Stimulated activated CD4-positive, alpha-beta T cell treated with anti-CD3 and anti-CD28 coated beads, Interleukin-15, amount 100 ng/mL, for 48 hours (primary cell): ENCODE measurements at regions not wholly inside any gene's neighbourhood (a gene's known extent, or its start where the extent isn't known, plus 50 kb on each side); places are given as distances from the start of the nearest gene placed in this dataset.

Experiments
- DNase-seq, 2 donors: peaks; one replicate each; pipeline ENCODE4 v3.0.0-alpha.2; 2020; ENCODE audit warnings: low read depth in 2 of 2

DNA sequence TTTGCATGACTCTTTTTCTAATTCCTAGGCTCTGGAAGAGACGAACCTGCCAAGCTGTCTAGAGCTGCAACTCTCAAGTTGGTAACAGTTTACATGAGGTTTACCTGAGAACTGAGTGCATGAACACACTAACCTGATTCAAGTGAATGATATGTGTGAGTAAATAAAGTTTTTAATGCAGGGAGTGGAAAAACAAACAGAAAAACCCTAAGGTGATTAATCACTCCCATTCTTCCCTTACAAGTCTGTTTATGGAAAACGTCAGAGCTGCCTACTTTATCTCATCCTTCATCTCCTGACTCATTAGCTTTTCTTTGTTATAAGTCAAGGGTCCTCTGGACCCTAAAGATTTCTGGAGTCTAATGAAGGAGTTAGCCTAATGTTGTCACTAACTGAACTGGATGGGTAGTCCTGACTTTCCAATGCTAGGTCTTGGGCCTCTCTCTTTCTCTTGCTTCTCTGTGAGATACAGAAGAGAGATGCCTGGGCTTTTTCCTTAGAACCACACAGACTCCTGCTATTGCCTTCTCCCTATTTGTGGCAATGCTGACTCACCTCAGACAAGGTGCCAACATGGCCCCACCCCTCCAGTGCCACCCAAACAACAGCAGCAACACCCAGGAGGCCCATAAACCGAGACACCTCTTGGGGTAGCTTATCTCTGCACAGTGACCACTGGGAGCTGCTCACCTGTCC, 952.4 kb downstream of the EPHA4 start:
- DNase-seq, result no peak

DNA sequence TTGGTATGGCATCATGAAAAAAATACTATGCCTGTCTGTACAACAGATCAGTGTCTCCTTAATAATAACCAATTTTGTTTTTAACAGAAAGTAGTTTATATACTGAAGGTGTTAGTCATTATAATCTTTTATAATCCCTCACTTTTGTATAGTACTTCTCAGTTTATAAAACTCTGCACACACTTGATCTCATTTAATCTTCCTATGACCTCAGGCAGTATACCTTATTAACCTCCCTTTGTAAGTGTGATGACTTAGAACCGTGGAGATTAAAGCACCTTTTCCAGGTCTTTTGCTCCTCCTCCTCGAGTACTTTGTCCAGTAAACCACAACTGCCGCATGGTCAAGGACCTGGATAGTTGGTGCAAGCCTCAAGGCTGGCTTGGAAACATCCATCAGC, 945.5 kb downstream of the EPHA4 start:
- no peak for DNase-seq

DNA sequence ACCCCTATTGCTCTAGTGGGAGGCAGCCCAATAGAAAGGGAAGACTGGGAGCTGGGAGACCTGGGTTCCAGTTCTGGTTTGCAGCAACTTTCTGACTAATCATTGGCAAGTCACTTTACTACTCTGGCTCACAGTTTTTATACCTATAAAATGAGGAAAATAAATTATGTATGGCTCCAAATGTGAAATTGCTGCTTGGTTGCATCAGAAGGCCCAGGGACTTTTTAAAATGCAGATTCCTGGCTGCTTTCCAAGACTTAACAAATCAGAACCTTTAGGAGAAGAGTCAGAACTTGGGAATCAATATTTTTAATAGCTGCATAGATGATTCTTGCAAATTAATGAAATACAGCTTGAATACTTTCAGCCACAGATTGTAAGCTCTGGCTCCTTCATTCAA, 943.9 kb downstream of the EPHA4 start:
- no peak for DNase-seq

DNA sequence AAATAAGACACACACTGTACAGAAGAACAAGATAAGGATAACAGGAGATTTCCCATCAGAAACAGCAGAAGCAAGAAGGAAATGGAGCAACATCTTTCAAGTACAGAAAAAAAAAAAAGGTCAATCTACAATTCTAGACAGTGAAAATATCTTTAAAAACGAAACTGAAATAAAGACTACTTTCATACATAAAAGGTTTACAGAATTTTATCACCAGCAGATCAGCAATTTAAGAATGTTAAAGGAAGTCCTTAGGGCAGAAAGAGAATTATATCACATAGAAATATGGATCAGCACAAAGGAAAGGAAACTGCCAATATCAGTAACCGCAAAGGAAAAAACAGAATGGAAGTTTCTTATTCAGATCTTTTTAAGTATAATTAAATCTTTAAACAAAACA, 931.0 kb downstream of the EPHA4 start:
- DNase-seq, result no peak

DNA sequence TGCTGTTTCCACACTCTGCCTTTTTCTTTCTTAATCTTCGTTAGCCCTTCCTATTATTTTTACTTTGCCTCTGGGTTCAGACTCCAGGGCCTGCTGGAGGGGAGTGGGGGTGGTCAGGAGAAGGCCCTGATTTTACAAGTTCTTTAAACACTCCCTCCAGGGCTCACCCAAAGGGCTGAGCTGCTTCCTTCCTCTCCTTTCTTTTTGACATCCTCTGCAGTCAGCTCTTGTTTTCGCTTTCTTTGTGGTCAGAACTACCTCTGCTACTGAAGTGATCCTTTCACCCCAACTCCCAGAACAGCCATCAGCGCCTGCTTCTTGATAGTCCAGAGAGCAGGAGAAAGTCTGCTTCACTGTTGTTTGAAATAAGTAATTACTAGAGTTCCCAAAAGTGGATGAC, 925.7 kb downstream of the EPHA4 start:
- DNase-seq, result no peak

DNA sequence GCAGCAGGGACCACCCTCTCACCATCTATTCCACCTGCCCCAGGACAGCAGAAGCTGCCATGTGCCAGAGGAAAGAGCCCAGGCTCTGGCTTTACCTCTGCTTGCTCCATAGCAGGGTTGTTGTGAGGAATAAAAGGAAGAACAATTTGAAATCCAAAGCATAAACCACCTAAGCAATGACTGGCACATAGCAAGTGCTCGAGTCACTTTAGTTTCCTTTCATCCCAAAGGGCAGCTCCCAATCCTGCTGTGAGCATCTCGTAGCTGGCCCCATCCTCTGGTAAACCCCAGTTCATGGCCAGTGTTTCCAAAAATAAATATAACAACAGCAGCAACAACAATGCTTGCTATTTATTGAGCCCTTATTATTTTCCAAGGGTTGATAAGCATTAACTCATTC, 923.5 kb downstream of the EPHA4 start:
- no peak for DNase-seq

DNA sequence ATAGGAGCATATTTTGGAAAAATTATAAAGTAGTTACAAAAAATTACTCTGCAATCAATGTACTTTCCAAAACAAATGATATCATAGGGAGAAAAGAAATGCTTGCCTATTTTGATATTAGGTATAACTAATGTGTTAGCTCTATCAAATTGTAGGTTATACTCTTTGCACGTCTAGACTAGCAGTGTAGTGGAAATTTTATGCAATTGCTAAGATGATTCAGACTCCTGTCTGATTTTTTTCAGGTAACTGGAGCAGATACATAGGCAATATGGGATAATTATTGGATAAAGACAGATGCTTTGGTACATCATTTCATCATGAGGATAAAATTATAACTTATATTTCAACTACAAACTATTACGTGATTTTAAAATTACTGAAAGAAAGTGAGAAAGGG, 918.3 kb downstream of the EPHA4 start:
- no peak for DNase-seq

DNA sequence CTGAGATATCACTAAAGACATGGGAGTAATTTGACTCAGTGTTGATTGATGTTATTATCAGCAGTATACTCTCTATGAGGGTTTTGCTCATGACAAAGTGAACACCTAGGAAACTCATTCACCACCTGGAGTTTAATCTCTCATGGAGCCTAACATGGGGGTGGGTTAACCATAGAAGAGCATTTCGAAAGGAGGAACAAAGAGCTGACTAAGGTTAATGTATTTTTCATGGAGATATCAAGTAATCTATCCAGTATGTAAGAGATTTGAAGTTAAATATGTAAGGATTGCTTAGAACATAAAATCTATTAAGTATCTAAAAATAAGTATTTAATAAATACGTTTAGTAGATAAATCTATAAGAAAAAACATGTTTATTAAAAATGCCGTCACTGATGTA, 917.8 kb downstream of the EPHA4 start:
- no peak for DNase-seq

DNA sequence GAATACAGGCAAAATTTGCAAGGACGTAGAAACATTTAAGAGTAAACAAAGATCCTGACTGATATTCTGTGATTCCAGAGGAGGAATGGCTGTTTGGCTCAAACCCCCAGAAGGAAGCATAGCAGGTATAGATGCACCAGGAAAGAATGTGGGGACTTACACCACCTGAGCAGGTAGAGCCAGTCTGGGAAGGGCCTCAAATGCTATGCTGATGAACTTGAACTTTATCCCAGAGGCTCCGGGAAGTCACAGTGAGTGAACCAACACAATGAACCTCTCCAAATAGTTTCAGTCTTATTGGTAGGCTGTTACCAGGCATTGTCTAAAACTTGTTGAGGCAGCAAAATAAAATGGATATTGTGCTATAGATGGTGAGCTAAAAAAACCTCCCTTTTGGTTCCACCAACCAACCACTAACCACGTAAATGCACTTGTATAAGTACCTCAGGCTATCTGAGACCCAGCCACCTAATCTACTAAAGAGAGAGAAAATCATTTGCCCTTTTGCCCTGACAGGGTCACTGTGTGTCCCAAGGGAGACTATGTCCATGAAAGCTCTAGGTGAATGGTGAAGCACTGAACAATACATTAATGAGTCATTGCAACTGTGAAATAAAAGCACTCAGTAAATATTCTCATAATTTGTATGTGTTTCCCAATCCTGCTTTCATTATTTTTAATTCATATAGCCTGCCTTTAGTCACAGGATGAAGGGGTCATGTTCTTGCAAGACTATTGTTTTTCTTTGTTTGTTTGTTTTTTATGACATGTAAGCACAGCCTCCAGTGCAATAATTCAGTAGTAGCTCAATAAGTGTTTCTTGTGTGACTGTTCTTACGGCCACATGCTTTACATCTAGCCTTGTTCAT, 911.6 kb downstream of the EPHA4 start:
- DNase-seq, result no peak

DNA sequence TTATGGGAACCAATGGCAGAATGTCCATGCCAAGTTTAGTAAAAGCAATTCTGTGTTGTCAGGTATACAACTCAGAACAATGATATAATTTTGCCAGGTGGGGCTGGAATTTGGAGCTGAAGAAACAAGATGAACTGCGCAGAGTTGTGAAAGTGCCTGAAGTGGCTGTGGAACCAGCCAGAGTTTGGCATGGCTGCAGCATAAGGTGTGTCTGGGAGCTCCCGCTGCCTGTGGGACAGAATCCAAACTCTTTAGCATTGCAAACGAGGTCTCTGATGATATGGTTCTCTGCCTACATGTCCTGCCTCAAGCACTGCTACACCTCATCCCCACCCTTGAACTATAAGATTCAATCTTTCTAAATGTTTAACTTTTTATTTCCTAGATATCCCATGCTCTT, 909.7 kb downstream of the EPHA4 start:
- no peak for DNase-seq

DNA sequence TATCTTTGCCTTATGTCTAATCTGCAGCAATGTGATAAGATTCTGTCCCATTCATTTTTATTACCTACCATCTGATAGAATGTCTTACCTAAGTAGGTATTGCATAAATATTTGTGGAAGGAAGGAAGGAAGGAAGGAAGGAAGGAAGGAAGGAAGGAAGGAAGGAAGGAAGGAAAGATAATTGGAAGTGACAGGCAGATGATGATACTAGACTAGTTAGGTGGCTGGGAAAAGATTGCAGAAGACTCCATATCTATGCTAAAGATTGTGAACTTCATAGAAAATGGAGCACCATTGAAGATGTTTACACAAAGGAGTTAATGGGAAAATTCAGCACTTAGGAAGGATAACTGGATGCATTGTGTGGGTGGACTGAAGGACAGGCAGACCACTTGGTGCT, 909.0 kb downstream of the EPHA4 start:
- DNase-seq, result no peak

DNA sequence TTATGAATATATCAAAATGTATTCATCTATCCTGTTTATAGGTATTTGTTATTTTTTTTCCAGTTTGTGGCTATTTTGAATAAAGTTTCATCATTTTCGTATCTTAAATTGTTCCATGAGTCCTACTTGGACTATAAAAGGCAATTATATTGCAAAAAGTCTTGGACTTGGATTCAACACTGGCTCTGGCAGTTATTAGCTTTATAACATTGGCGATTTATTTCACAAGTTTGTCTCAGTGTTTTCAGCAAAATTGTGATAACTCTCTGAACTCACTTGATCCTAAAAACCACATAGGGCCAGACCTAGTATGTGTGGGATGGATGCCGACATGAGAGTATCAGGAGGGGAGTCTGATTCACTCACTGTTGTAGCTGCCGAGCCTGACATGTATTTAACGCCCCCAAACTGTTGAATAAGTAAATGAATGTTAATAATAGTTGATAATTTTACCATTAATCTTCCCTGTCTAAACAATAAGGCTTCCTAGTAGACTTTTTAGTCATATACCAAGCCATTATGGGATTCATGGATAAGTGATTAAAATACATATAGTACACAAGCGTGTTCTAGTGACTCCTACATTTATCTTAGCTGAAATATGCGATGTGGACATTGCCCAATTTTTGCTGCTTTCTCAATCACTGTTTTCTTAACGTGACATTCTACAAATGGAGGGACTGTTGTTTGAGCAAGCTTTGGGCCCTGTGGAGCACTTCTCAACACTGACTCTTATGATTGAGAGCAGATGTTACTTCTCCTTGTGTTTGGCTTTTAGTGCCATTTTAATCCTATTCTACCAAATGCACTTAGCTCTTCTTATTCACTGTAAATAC, 907.6 kb downstream of the EPHA4 start:
- DNase-seq, result no peak

DNA sequence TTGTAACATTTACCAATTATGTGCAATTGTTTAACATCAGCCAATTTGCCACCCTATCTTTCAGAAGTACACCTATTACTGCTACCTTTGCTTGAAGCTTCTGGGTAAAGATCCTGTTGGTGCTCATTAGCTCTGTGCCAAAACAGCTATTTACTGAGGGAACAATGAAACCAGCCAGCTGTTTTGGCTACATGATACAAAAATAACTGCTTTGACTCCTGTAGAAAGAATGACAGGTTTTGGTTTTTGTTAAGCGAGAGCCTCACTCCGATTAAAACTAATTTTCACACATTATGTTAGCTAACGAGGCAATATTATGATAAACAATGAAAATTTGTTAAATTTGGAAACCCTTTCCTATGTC, 907.0 kb downstream of the EPHA4 start:
- no peak for DNase-seq

DNA sequence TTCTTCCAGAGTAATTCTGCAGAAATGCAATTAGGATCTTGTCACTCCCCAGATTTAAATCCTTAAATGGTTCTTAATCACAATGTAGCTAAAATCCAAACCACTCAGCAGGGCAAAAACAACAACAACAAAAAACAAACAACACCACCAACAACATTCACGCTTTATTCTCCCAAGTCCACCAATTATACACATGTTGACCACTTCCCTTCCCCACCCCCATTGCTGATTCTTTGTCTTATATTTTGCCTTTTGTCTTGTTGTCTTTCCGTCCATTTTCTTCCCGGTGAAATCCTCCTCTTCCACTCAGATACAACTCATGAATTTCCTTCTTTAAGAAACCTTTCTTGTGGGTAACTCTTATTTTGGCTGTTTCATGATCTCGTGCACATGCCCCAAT, 902.8 kb downstream of the EPHA4 start:
- DNase-seq, result no peak

DNA sequence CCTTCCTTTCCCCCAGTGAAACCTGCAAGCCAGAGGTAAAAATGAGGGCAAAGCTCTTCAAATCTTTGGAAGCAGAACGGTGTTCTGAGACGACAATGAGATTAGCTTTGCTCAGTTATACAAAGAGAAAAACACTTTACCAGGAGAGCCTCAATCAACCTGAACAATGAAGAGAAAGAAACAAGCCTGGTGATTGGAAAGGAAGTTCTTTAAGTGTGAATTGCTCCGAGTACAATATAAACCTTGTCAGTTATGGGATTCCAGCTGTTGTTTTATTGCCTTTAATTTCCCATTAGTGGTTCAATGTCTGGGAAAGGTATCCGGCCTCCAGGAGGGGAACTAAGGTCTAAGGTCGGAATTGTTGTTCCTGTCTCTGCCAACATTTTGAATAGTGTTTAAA, 901.6 kb downstream of the EPHA4 start:
- no peak for DNase-seq

DNA sequence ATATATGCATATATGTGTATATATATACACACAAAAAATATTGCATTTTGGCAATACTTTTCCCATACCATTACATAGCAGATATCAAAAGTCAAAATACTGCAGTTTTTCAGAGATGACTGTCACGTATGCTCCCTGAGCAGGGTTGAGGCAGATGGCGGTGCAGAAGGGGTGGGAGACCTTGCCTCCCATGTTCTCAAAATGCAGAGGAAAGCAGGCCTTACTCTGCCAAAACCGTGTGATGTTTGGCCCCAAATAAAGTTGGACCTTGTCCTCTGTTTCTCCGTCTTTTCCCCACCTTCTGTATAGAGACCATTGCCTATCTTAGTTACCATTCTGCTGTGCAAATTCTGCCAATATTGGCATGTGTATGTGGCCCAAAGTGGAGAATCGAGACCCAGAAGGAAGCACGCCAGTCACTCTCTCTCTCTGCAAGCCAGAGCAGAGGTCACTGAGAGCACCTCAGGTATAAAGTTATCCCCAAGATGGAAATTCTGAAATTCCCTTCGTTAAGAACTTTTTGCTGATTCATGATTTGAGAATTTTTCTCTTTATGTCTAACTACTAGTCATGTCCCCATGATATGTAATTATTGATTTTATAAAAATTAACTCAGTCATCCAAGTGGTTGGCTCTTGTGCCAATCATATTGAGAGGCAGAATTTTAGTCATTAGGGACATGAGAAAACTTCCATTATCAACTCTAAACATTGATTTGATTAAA, 898.8 kb downstream of the EPHA4 start:
- DNase-seq, result no peak

DNA sequence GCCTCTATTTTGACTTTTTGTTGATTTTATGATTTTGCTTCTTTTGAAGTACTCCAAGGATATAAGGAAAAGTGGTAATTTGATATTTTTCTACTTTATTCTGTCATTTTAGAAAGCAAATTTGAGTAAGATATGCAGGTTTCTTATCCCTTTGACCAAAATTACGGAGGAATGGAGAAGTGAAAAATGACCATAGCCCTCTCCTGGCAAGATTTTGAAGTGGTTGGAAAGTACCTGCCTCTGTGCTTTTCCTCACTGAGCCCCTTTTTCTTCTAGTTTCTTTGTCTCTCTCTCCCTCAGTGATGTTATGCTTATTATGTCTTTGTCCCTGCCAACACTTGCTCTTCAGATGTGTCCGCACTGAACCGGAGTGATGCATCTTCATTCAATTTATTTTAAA, 898.1 kb downstream of the EPHA4 start:
- DNase-seq, result no peak

DNA sequence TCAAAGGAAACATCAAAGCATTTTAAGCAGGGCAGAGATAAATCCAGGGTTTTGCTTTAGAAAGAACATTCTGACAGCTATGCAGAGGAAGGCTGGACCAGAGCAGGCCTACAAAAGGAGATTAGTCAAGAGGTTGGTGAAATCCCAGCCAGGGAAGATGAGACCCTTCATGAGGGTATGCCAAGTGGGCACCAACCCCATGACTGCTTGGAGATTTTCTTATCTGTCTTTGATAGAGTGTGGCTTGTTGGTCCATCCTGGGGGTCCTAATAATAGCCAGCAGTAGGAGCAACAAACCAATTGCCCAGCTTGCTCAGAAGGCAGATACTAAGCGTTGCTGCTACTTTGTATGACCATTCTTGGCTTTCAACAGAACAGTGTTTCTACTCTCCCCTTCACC, 895.4 kb downstream of the EPHA4 start:
- no peak for DNase-seq

DNA sequence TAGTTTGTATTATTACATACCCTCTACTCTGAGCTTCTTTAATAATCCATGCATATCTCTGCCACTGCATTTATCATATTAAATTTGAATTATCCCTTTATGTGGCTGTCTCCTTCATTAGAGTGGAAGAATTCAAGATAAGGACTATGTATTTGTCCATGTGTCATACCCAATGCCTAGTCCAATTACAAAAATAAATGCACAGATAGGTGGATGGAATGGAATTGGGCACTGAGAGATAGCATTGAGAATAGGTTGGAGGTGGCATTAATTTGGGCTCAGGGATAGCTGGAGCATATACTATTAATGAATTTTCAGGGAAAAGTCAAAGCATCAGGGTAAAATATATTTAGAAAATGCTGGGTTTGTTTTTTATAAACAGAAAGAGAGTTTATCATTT, 893.2 kb downstream of the EPHA4 start:
- no peak for DNase-seq

DNA sequence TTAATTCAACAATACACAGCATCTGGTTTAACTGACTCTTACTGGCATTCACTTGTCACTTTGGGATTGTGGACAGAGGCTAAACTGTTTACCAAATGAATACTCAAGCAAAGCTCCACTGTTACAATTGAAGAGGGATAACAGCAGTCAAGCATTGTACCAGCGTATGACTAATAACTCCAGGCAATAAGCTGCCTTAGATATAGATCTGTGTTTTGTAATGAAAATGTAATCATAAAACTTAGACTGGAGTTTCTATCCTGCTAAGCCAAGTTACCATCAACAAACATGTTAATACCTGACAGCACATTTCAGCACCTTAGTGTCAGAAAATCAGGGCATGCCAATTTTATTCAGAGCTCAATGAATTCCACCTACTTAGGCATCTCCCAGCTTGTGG, 889.5 kb downstream of the EPHA4 start:
- no peak for DNase-seq

DNA sequence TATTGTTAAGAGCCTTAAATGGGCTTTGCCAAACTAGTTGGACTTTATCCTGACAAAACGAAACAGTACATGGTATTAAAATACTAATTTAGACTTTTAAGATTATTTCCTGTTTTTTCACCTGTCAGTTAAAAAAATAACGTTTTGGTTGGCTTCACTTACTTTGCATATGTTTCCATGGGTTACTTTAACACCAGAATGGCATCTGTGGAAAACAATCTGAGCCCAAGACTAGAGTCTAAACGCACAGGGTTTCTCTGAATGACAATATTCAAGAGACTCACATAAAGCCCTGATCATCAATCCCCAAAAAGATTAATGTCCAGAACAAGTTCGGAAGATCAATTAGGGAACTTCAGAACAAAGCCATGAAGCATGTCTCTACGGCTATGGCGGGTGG, 888.0 kb downstream of the EPHA4 start:
- DNase-seq, result no peak

DNA sequence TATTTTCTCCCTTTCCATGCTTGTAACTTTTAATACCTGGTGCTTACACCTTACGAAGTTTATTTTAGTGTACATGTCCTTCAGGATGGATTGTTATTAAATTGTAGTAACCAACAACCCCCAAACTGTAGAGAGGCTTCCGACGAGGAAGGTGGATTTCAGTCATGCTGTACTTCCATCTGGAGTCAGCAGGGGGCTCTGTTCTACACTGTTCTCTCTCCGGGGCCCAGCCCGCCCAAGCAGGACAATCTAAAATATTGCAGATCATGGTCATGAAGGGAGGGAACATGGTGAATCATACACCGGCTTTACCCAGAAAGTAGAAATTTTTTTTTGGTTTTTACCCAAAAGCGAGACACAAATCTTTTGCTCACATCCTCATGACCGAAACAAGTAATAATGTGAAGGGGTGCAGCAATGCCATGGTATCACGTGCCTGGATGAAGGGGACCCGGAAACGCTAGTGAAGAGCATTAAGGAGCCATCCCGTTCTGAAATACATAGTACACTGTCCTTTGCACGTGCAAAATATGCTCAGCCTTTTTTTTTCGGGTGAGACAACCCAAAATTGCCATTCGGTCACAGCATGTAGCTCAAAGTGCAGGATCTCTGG, 884.8 kb downstream of the EPHA4 start:
- DNase-seq, result peak; percentile 30 to 45
